A673 (cell line): ENCODE measurements at regions not wholly inside any gene's neighbourhood (a gene's known extent, or its start where the extent isn't known, plus 50 kb on each side); places are given as distances from the start of the nearest gene placed in this dataset.

Experiments
- CTCF ChIP-seq: fragments of 300-800, 200-600 bp; sonication (generic); conservative IDR thresholded peaks from 2 replicates; pipeline ENCODE4 v1.5.1; 2017; ENCODE audit warnings: low read depth, mild to moderate bottlenecking, antibody characterized with exemption, low read length, moderate library complexity, mixed read lengths
- EZH2 ChIP-seq: fragments of 200-600 bp; sonication (generic); IDR thresholded peaks from 2 replicates; pipeline ENCODE4 v1.6.1; 2017; ENCODE audit warnings: borderline replicate concordance, low read depth, mild to moderate bottlenecking, mixed read lengths, antibody characterized with exemption, low read length; ENCODE audit not compliant: poor library complexity, severe bottlenecking

GRCh38 chr5:116834796-116835515 is 260.3 kb upstream of the SEMA6A start:
- TF ChIP-seq CTCF = no peak
- no peak for TF ChIP-seq EZH2
